KMS-11 (cell line): ENCODE measurements at regions not wholly inside any gene's neighbourhood (a gene's known extent, or its start where the extent isn't known, plus 50 kb on each side); places are given as distances from the start of the nearest gene placed in this dataset.

ENCODE experiments used
- H2AFZ ChIP-seq: fragments of 200-600 bp; sonication (generic); 2 replicates; pipeline ENCODE4 v1.6.1; 2016; ENCODE audit warnings: antibody characterized with exemption, mixed run types, low read depth
- H3K27ac ChIP-seq: fragments of 200-600 bp; sonication (generic); 2 replicates; pipeline ENCODE4 v1.6.1; 2016; ENCODE audit warnings: mild to moderate bottlenecking, mixed run types
- H3K27me3 ChIP-seq: fragments of 200-600 bp; sonication (generic); 2 replicates; pipeline ENCODE4 v1.6.1; 2017; ENCODE audit warnings: mild to moderate bottlenecking, low read depth, mixed run types, moderate library complexity; ENCODE audit not compliant: insufficient read depth
- H3K36me3 ChIP-seq: fragments of 200-600 bp; sonication (generic); 2 replicates; pipeline ENCODE4 v1.6.1; 2017; ENCODE audit warnings: mild to moderate bottlenecking, mixed run types; ENCODE audit not compliant: insufficient read depth
- H3K4me1 ChIP-seq: fragments of 200-600 bp; sonication (generic); 2 replicates; pipeline ENCODE4 v1.6.1; 2016; ENCODE audit warnings: mild to moderate bottlenecking, low read depth, mixed run types; ENCODE audit not compliant: poor library complexity, severe bottlenecking
- H3K4me2 ChIP-seq: fragments of 200-600 bp; sonication (generic); 2 replicates; pipeline ENCODE4 v1.7.0; 2016; ENCODE audit warnings: mild to moderate bottlenecking, mixed run types
- H3K4me3 ChIP-seq: fragments of 200-600 bp; sonication (generic); IDR thresholded peaks from 2 replicates; pipeline ENCODE4 v1.6.1; 2017; ENCODE audit warnings: low read depth, low read length, mixed read lengths; ENCODE audit not compliant: insufficient read depth
- H3K79me2 ChIP-seq: fragments of 200-600 bp; sonication (generic); 2 replicates; pipeline ENCODE4 v1.6.1; 2016; ENCODE audit warnings: low read depth, mixed run types; ENCODE audit not compliant: insufficient read depth
- H3K9ac ChIP-seq: fragments of 200-600 bp; sonication (generic); 2 replicates; pipeline ENCODE4 v1.6.1; 2016; ENCODE audit warnings: mild to moderate bottlenecking, mixed run types
- H4K20me1 ChIP-seq: fragments of 200-600 bp; sonication (generic); 2 replicates; pipeline ENCODE4 v1.6.1; 2016; ENCODE audit warnings: mild to moderate bottlenecking, mixed run types; ENCODE audit not compliant: insufficient read depth
- CTCF ChIP-seq: fragments of 200-600 bp; sonication (generic); conservative IDR thresholded peaks from 2 replicates; pipeline ENCODE4 v1.6.1; 2017; ENCODE audit warnings: low read depth, mild to moderate bottlenecking, antibody characterized with exemption, low read length, moderate library complexity, mixed read lengths

GRCh38 chr1:57686306-57686705 lies 262.4 kb upstream of the DAB1 start:
- H3K4me1 ChIP-seq: no peaks in the 10 kb centered on the region
- H2AFZ ChIP-seq: no peak overlapping the region
- no peak overlapping the region for H3K9ac ChIP-seq
- H3K4me2 ChIP-seq: no peak overlapping the region
- H4K20me1 ChIP-seq: no peaks in the 10 kb centered on the region
- H3K79me2 ChIP-seq: no peaks in the 10 kb centered on the region
- H3K36me3 ChIP-seq: no peaks in the 10 kb centered on the region
- H3K27ac ChIP-seq: no peak overlapping the region
- no peaks in the 10 kb centered on the region for H3K27me3 ChIP-seq
- no peak overlapping the region for H3K4me3 ChIP-seq
- no peak for TF ChIP-seq CTCF

- H4K20me1 ChIP-seq: no peaks in the 10 kb centered on the region
- no peak for TF ChIP-seq CTCF
- H3K79me2 ChIP-seq: no peaks in the 10 kb centered on the region
- H3K27me3 ChIP-seq: no peaks in the 10 kb centered on the region
- no peak overlapping the region for H3K4me2 ChIP-seq
- no peak overlapping the region for H3K4me3 ChIP-seq
- H3K27ac ChIP-seq: no peak overlapping the region
- H3K9ac ChIP-seq: no peak overlapping the region
- no peaks in the 10 kb centered on the region for H3K4me1 ChIP-seq
- H3K36me3 ChIP-seq: no peaks in the 10 kb centered on the region
- H2AFZ ChIP-seq: no peak overlapping the region
Measured at GRCh38 chr1:57683037-57683942, 259.4 kb upstream of the DAB1 start.

DNA sequence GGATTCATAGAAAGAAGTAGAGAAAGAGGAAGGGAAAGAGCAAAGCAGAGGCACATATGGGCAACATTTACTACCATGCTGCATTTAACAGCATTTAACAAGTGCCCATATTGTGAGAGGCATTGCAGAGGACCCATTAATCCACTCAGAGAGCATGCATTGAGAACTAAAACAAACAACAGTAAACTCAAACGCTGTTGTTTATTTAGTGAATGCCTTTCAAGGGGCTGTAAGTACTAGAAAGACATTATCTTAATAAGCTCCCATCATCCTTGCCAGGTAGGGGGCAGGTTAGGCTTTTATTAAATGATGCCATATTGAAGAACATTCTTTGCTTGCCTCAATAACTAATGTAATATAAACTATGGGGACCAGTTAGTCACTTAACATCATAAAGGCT lies 254.3 kb upstream of the DAB1 start:
- TF ChIP-seq CTCF: no peak

DNA sequence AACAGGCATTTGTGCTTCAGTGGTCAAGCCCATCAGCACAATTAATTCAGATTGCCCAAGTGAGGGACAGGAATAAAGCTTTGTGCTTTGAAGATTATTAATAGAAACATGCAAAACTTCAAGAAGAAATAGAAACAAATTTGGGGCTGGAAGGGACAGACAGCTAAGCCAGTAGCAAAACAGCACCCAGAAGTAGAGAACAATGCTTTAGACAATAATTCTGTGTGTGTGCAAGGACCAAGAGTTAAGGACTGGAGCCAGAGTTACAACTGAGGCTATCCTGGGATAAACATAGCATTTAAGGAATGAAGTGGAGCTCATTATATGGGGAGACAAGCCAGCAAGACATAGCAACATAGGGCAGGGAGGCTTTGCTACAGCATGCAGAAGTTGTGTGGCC lies 251.9 kb upstream of the DAB1 start:
- H4K20me1 ChIP-seq: no peaks in the 10 kb centered on the region
- no peaks in the 10 kb centered on the region for H3K36me3 ChIP-seq
- H2AFZ ChIP-seq: no peak overlapping the region
- no peak overlapping the region for H3K9ac ChIP-seq
- H3K4me2 ChIP-seq: no peak overlapping the region
- no peaks in the 10 kb centered on the region for H3K27me3 ChIP-seq
- H3K27ac ChIP-seq: no peak overlapping the region
- no peaks in the 10 kb centered on the region for H3K79me2 ChIP-seq
- H3K4me3 ChIP-seq: no peak overlapping the region
- no peak for TF ChIP-seq CTCF
- no peaks in the 10 kb centered on the region for H3K4me1 ChIP-seq

More for the DNA sequence above, 254.3 kb upstream of the DAB1 start:
- Histone ChIP-seq H3K4me3 (no peak overlapping the region), H3K4me1 (no peaks in the 10 kb centered on the region), H3K36me3 (no peaks in the 10 kb centered on the region), H3K79me2 (no peaks in the 10 kb centered on the region), H3K4me2 (no peak overlapping the region), H3K27me3 (no peaks in the 10 kb centered on the region), H4K20me1 (no peaks in the 10 kb centered on the region), H2AFZ (no peak overlapping the region), H3K9ac (no peak overlapping the region), H3K27ac (no peak overlapping the region)
